H1 (cell line): ENCODE measurements at regions not wholly inside any gene's neighbourhood (a gene's known extent, or its start where the extent isn't known, plus 50 kb on each side); places are given as distances from the start of the nearest gene placed in this dataset.

Experiments
- CTCF ChIA-PET: fragments of 300-600 bp; sonication (Branson Sonifier 250); formaldehyde crosslinking; loops from one replicate; lab custom pipeline; 2021; ENCODE audit not compliant: partially characterized antibody; lab: Charles Lee
- POLR2A ChIA-PET: fragments of 300-600 bp; sonication (Branson Sonifier 250); formaldehyde crosslinking; loops from one replicate; lab custom pipeline; 2021; ENCODE audit warnings: inconsistent platforms; ENCODE audit not compliant: partially characterized antibody; lab: Charles Lee
- DNase-seq, 2 experiments: peaks; one replicate each; pipeline versions ENCODE4 v3.0.0 to v3.0.0-alpha.2; 2010 to 2022; ENCODE audit warnings: low spot score in 2 of 2, low read depth in 1 of 2, mixed read lengths in 1 of 2
- FAIRE-seq: peaks from 2 replicates; lab custom pipeline; 2011; peaks lifted over from hg19 to GRCh38; lab: Jason Lieb, UNC
- H2AFZ ChIP-seq: 2 replicates; pipeline ENCODE4 v1.8.1; 2012; ENCODE audit warnings: low read length, inconsistent platforms
- H2AK5ac ChIP-seq: 2 replicates; pipeline ENCODE4 v1.6.1; 2013; ENCODE audit warnings: low read depth, low read length
- H2BK120ac ChIP-seq: replicated peaks from 2 replicates; pipeline ENCODE3; 2013; ENCODE audit warnings: low read depth, low read length, inconsistent platforms
- H2BK12ac ChIP-seq: 2 replicates; pipeline ENCODE4 v1.6.1; 2013; ENCODE audit warnings: low read depth, low read length
- H2BK15ac ChIP-seq: 2 replicates; pipeline ENCODE4 v1.6.1; 2013; ENCODE audit warnings: low read length
- H2BK20ac ChIP-seq: 2 replicates; pipeline ENCODE4 v1.6.1; 2013; ENCODE audit warnings: low read length
- H2BK5ac ChIP-seq: 2 replicates; pipeline ENCODE4 v1.6.1; 2013; ENCODE audit warnings: low read depth, low read length
- H3K14ac ChIP-seq: 2 replicates; pipeline ENCODE4 v1.6.1; 2013; ENCODE audit warnings: inconsistent platforms; ENCODE audit not compliant: insufficient read length
- H3K18ac ChIP-seq: 2 replicates; pipeline ENCODE4 v1.6.1; 2013; ENCODE audit warnings: low read length; ENCODE audit errors: extremely low read depth
- H3K23ac ChIP-seq: 2 replicates; pipeline ENCODE4 v1.6.1; 2013; ENCODE audit warnings: inconsistent platforms; ENCODE audit not compliant: insufficient read length
- H3K23me2 ChIP-seq: 2 replicates; pipeline ENCODE4 v1.6.1; 2013; ENCODE audit warnings: low read depth, low read length
- H3K27ac ChIP-seq: 2 replicates; pipeline ENCODE4 v1.6.1; 2011; ENCODE audit warnings: low read depth, low read length, inconsistent platforms
- H3K27me3 ChIP-seq, 4 experiments: replicated peaks in 1 of 4; 1 replicate in 1 of 4; 2 replicates in 3 of 4; pipeline versions ENCODE4 v1.6.1 to v1.8.1; 2011 to 2013; ENCODE audit warnings: low read length in 3 of 4, mild to moderate bottlenecking in 3 of 4, inconsistent platforms in 2 of 4, mixed read lengths in 2 of 4, moderate library complexity in 1 of 4; ENCODE audit not compliant: control insufficient read depth in 3 of 4, insufficient read depth in 3 of 4; ENCODE audit errors: extremely low read depth in 1 of 4
- H3K36me3 ChIP-seq, 4 experiments: 2 replicates each; pipeline versions ENCODE4 v1.6.1 to v1.8.1; 2011 to 2013; ENCODE audit warnings: mild to moderate bottlenecking in 4 of 4, low read length in 3 of 4, moderate library complexity in 2 of 4, control low read depth in 1 of 4, inconsistent platforms in 1 of 4; ENCODE audit not compliant: insufficient read depth in 4 of 4, control insufficient read depth in 2 of 4
- H3K4ac ChIP-seq: replicated peaks from 2 replicates; pipeline ENCODE3; 2013; ENCODE audit warnings: low read length, low read depth, mixed read lengths, inconsistent platforms; ENCODE audit not compliant: insufficient read length
- H3K4me1 ChIP-seq, 4 experiments: replicated peaks in 1 of 4; 1 replicate in 1 of 4; 2 replicates in 3 of 4; pipeline versions ENCODE4 v1.6.1 to v1.8.1; 2011 to 2013; ENCODE audit warnings: low read length in 3 of 4, inconsistent platforms in 2 of 4, mixed read lengths in 1 of 4; ENCODE audit not compliant: insufficient read depth in 4 of 4, control insufficient read depth in 3 of 4
- H3K4me2 ChIP-seq, 2 experiments: 2 replicates each; pipeline versions ENCODE4 v1.6.1 to v1.8.1; 2011 to 2013; ENCODE audit warnings: low read depth in 2 of 2, low read length in 2 of 2, control low read depth in 1 of 2, inconsistent platforms in 1 of 2, mild to moderate bottlenecking in 1 of 2; ENCODE audit not compliant: insufficient read depth in 1 of 2
- H3K4me3 ChIP-seq, 4 experiments: fragments of 200-600, 300-600 bp in 1 of 4; sonication (generic), shearing (Covaris generic), sonication (Bioruptor Twin) in 1 of 4; 2 replicates each; pipeline versions ENCODE4 v1.5.1 to v1.8.1; 2011 to 2016; ENCODE audit warnings: low read length in 4 of 4, low read depth in 3 of 4, control low read depth in 2 of 4, inconsistent platforms in 2 of 4, mild to moderate bottlenecking in 2 of 4, mixed read lengths in 1 of 4, moderate library complexity in 1 of 4; ENCODE audit not compliant: insufficient read depth in 2 of 4; ENCODE audit errors: extremely low read depth in 1 of 4
- H3K56ac ChIP-seq: replicated peaks from 2 replicates; pipeline ENCODE3; 2013; ENCODE audit warnings: low read depth, mild to moderate bottlenecking, mixed read lengths, low read length, inconsistent platforms; ENCODE audit not compliant: insufficient read length
- H3K79me1 ChIP-seq: 2 replicates; pipeline ENCODE4 v1.6.1; 2013; ENCODE audit warnings: low read depth, low read length, control low read depth
- H3K79me2 ChIP-seq, 2 experiments: 2 replicates each; pipeline versions ENCODE4 v1.6.1 to v1.8.1; 2012 to 2013; ENCODE audit warnings: low read length in 2 of 2, mild to moderate bottlenecking in 2 of 2, inconsistent platforms in 1 of 2; ENCODE audit not compliant: insufficient read depth in 2 of 2, control insufficient read depth in 1 of 2
- H3K9ac ChIP-seq, 4 experiments: replicated peaks in 1 of 4; 1 replicate in 1 of 4; 2 replicates in 3 of 4; pipeline versions ENCODE4 v1.6.1 to v1.8.1; 2011 to 2013; ENCODE audit warnings: low read depth in 3 of 4, low read length in 3 of 4, control low read depth in 2 of 4, mild to moderate bottlenecking in 2 of 4, moderate library complexity in 2 of 4, inconsistent platforms in 1 of 4; ENCODE audit errors: extremely low read depth in 1 of 4
- H3K9me3 ChIP-seq, 2 experiments: 2 replicates each; pipeline versions ENCODE4 v1.6.1 to v1.8.1; 2012 to 2013; ENCODE audit warnings: mild to moderate bottlenecking in 2 of 2, moderate library complexity in 2 of 2, control low read depth in 1 of 2, inconsistent platforms in 1 of 2, low read depth in 1 of 2, low read length in 1 of 2, mixed read lengths in 1 of 2; ENCODE audit not compliant: insufficient read depth in 2 of 2
- H4K20me1 ChIP-seq, 2 experiments: replicated peaks in 1 of 2; 2 replicates each; pipeline versions ENCODE3 to v1.8.1; 2011 to 2013; ENCODE audit warnings: inconsistent platforms in 2 of 2, low read length in 2 of 2, mild to moderate bottlenecking in 1 of 2; ENCODE audit not compliant: insufficient read depth in 2 of 2, control insufficient read depth in 1 of 2
- H4K5ac ChIP-seq: 2 replicates; pipeline ENCODE4 v1.6.1; 2013; ENCODE audit warnings: low read length, low read depth, mixed read lengths, inconsistent platforms; ENCODE audit not compliant: insufficient read length
- H4K8ac ChIP-seq: 2 replicates; pipeline ENCODE4 v1.8.0; 2013; ENCODE audit warnings: mild to moderate bottlenecking, moderate library complexity, low read length, inconsistent platforms; ENCODE audit not compliant: insufficient read depth; ENCODE audit errors: extremely low read depth
- H4K91ac ChIP-seq: replicated peaks from 2 replicates; pipeline ENCODE3; 2013; ENCODE audit warnings: low read length, mixed read lengths, inconsistent platforms; ENCODE audit not compliant: insufficient read length
- BRCA1 ChIP-seq: IDR thresholded peaks from 2 replicates; pipeline ENCODE4 v1.6.1; 2012; ENCODE audit warnings: low read depth, low read length, improper control_type of control experiment
- CHD1 ChIP-seq: IDR thresholded peaks from 2 replicates; pipeline ENCODE4 v1.6.1; 2012; ENCODE audit warnings: low read depth, low read length, improper control_type of control experiment
- HDAC6 ChIP-seq: IDR thresholded peaks from one replicate; pipeline ENCODE4 v1.7.1; 2012; ENCODE audit warnings: low read depth, mild to moderate bottlenecking, inconsistent platforms, low read length, moderate library complexity
- KDM1A ChIP-seq: fragments of 200-600, 300-600 bp; sonication (generic); IDR thresholded peaks from 2 replicates; pipeline ENCODE4 v1.7.1; 2016; ENCODE audit warnings: mild to moderate bottlenecking, low read length, borderline replicate concordance
- PHF8 ChIP-seq: fragments of 200-600 bp; sonication (generic); conservative IDR thresholded peaks from 2 replicates; pipeline ENCODE4 v1.7.1; 2012; ENCODE audit warnings: low read depth, mild to moderate bottlenecking, inconsistent platforms, low read length, moderate library complexity
- RBBP5 ChIP-seq: IDR thresholded peaks from 2 replicates; pipeline ENCODE4 v1.7.1; 2012; ENCODE audit warnings: low read depth, mild to moderate bottlenecking, inconsistent platforms, low read length, moderate library complexity, borderline replicate concordance
- RFX5 ChIP-seq: IDR thresholded peaks from 2 replicates; pipeline ENCODE4 v1.6.1; 2011; ENCODE audit warnings: low read depth, low read length, improper control_type of control experiment, borderline replicate concordance
- RNF2 ChIP-seq: fragments of 200-900, 300-1000 bp; sonication (generic); IDR thresholded peaks from 2 replicates; pipeline ENCODE4 v1.7.1; 2016; ENCODE audit warnings: borderline replicate concordance, low read depth, mild to moderate bottlenecking, antibody characterized with exemption, low read length; ENCODE audit not compliant: poor library complexity, severe bottlenecking; ENCODE audit errors: missing control alignments
- SAP30 ChIP-seq: fragments of 300-600 bp; sonication (generic); IDR thresholded peaks from 2 replicates; pipeline ENCODE4 v1.7.1; 2012; ENCODE audit warnings: low read length, moderate library complexity, mild to moderate bottlenecking, inconsistent platforms; ENCODE audit not compliant: insufficient read depth, insufficient replicate concordance
- TAF7 ChIP-seq: optimal IDR thresholded peaks from 2 replicates; pipeline ENCODE3; 2011; ENCODE audit warnings: low read depth, mild to moderate bottlenecking, inconsistent platforms, low read length, moderate library complexity, borderline replicate concordance
- ZNF274 ChIP-seq: IDR thresholded peaks from 2 replicates; pipeline ENCODE4 v1.7.0; 2012; ENCODE audit warnings: low read length, borderline replicate concordance; ENCODE audit errors: extremely low read depth
- WGBS, 2 experiments: shearing (Covaris generic) in 1 of 2; methylation state at CpG; one replicate each; pipeline versions ENCODE4 v1.1.6 to v1.1.7; 2013 to 2015; ENCODE audit warnings: low lambda C conversion rate in 2 of 2, mixed read lengths in 2 of 2, inconsistent platforms in 1 of 2, low coverage in 1 of 2, missing lambda C conversion rate in 1 of 2; ENCODE audit not compliant: insufficient replicate concordance in 2 of 2, insufficient coverage in 1 of 2, insufficient read length in 1 of 2; ENCODE audit errors: extremely low coverage in 1 of 2, missing lambda C conversion rate in 1 of 2; 5-methylcytosine and 5-hydroxymethylcytosine counted together
- TF ChIP-seq, protein P1 (sequence below): IDR thresholded peaks from 2 replicates; pipeline ENCODE4 v1.6.1; 2012; ENCODE audit warnings: inconsistent platforms

DNA sequence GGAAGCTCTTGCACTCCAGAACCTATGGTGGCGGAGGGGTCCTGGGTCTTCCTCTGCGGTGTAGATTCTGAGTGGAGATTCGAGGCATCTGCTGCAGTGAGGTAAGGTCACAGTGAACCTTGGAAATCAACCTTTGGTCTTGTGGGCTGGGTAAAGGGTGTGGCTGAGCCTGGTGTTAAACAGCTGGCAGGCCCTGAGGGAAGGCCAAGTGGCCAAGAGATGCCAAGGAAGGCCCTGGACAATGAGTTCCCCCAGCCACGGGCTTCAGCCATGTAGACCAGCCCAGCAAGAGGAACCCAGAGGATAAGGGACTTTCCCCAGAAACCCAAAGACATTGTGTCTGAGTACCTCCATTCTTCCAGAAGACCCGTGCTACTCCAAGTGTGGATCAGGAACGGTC lies 137.2 kb upstream of the ETS2 start:
- H2BK12ac ChIP-seq, result no peak overlapping the region
- H3K4me3 ChIP-seq, result no peak overlapping the region
- WGBS, 2 experiments, result 91% methylated on average over 6 of the region's 6 CpGs; no CpG with 5 or more reads in 1 of the 2 experiments
- 0 out of 2 replicates have a peak overlapping the region, but pooled peaks have one; percentile 75 for H2BK20ac ChIP-seq
- no peak overlapping the region for H3K56ac ChIP-seq
- CTCF ChIA-PET, result interaction anchor here (0.5 to 2.2 kb wide), 15 partner anchors 9 to 1654 kb away, joined by 3 to 11 read pairs (median 4); no protein-coding TSS in a partner anchor
- peaks cover 3 to 6% (median 4%) of the 10 kb centered on the region in 4 experiments; a peak in 6 of 7 replicates for H3K4me1 ChIP-seq
- H2AK5ac ChIP-seq, result no peak overlapping the region
- no peak for DNase-seq
- H4K5ac ChIP-seq, result no peak overlapping the region
- no peaks in the 10 kb centered on the region for H3K27me3 ChIP-seq
- no peak overlapping the region for H2BK5ac ChIP-seq
- no peak overlapping the region for H4K91ac ChIP-seq
- H4K20me1 ChIP-seq, result no peaks in the 10 kb centered on the region
- H3K9me3 ChIP-seq, result no peaks in the 10 kb centered on the region
- H3K79me2 ChIP-seq, result no peaks in the 10 kb centered on the region
- H3K23ac ChIP-seq, result no peak overlapping the region
- H3K4ac ChIP-seq, result no peak overlapping the region
- H3K9ac ChIP-seq, result no peak overlapping the region
- H4K8ac ChIP-seq, result no peak overlapping the region
- no peaks in the 10 kb centered on the region for H3K36me3 ChIP-seq
- no peak overlapping the region for H3K18ac ChIP-seq
- H3K23me2 ChIP-seq, result no peaks in the 10 kb centered on the region; the same call in 1 of the 2 replicates
- H3K79me1 ChIP-seq, result no peaks in the 10 kb centered on the region
- H2AFZ ChIP-seq, result no peak overlapping the region
- POLR2A ChIA-PET, result no interaction called here
- H3K4me2 ChIP-seq, result no peak overlapping the region
- no peak overlapping the region for H2BK120ac ChIP-seq
- FAIRE-seq, result no peak
- H3K14ac ChIP-seq, result no peak overlapping the region
- no peak overlapping the region for H2BK15ac ChIP-seq
- H3K27ac ChIP-seq, result no peak overlapping the region
- TF ChIP-seq, protein P1, sequence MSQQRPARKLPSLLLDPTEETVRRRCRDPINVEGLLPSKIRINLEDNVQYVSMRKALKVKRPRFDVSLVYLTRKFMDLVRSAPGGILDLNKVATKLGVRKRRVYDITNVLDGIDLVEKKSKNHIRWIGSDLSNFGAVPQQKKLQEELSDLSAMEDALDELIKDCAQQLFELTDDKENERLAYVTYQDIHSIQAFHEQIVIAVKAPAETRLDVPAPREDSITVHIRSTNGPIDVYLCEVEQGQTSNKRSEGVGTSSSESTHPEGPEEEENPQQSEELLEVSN, result no peak
- TF ChIP-seq TAF7 (no peak), RFX5 (no peak), RNF2 (no peak), RBBP5 (no peak), KDM1A (no peak), ZNF274 (no peak), PHF8 (no peak), HDAC6 (no peak), BRCA1 (no peak), SAP30 (no peak), CHD1 (no peak)
